Right renal pelvis (tissue), 4 donors: ENCODE measurements at regions not wholly inside any gene's neighbourhood (a gene's known extent, or its start where the extent isn't known, plus 50 kb on each side); places are given as distances from the start of the nearest gene placed in this dataset.
A peak's percentile ranks its signal among the peaks of the same experiment; 100 is the strongest.
"Not testable (repeated sequence)": the region's sequence is repeated elsewhere in the genome, so short reads cannot be mapped to it uniquely, and the experiment has no call there.

Experiments
- DNase-seq, 4 donors: peaks; one replicate each; pipeline ENCODE4 v3.0.0-alpha.2; 2013; ENCODE audit warnings: low read depth in 4 of 4, low spot score in 3 of 4, missing footprints in 1 of 4

GRCh38 chr10:130345728-130346127, 209.5 kb downstream of the GLRX3 start:
- no peak for DNase-seq

GRCh38 chr10:130350996-130351395, 214.8 kb downstream of the GLRX3 start:
- DNase-seq = no peak

- no peak for DNase-seq
Measured at GRCh38 chr10:130351466-130352290, 215.5 kb downstream of the GLRX3 start.

GRCh38 chr10:130352291-130352645, 216.1 kb downstream of the GLRX3 start:
- DNase-seq = no peak

GRCh38 chr10:130353928-130354572, 217.9 kb downstream of the GLRX3 start:
- no peak for DNase-seq

- no peak for DNase-seq
Measured at GRCh38 chr10:130354573-130354954, 218.4 kb downstream of the GLRX3 start.

- no peak for DNase-seq
Measured at GRCh38 chr10:130354976-130355795, 219.0 kb downstream of the GLRX3 start.

GRCh38 chr10:130356429-130356828, 220.2 kb downstream of the GLRX3 start:
- not testable (repeated sequence) for DNase-seq

GRCh38 chr10:130357226-130357625, 221.0 kb downstream of the GLRX3 start:
- DNase-seq = no peak

GRCh38 chr10:130357951-130358350, 221.8 kb downstream of the GLRX3 start:
- no peak for DNase-seq

- DNase-seq = no peak
Measured at GRCh38 chr10:130358981-130359650, 222.9 kb downstream of the GLRX3 start.

GRCh38 chr10:130359711-130360110, 223.5 kb downstream of the GLRX3 start:
- no peak for DNase-seq

GRCh38 chr10:130360826-130361311, 224.7 kb downstream of the GLRX3 start:
- no peak for DNase-seq

GRCh38 chr10:130361351-130362105, 225.3 kb downstream of the GLRX3 start:
- DNase-seq = no peak

GRCh38 chr10:130362308-130362761, 226.1 kb downstream of the GLRX3 start:
- peak; percentile 50 to 69 (median 60) for DNase-seq

- no peak for DNase-seq
Measured at GRCh38 chr10:130363051-130363450, 226.9 kb downstream of the GLRX3 start.

- no peak for DNase-seq
Measured at GRCh38 chr10:130363899-130364445, 227.8 kb downstream of the GLRX3 start.

- no peak for DNase-seq
Measured at GRCh38 chr10:130364631-130365411, 228.6 kb downstream of the GLRX3 start.
